Uterus (tissue), 2 donors: ENCODE measurements at regions not wholly inside any gene's neighbourhood (a gene's known extent, or its start where the extent isn't known, plus 50 kb on each side); places are given as distances from the start of the nearest gene placed in this dataset.

Experiments
- POLR2A ChIP-seq, 2 donors: fragments of 450-650 bp; IDR thresholded peaks; one replicate each; pipeline ENCODE4 v1.6.1; 2016; ENCODE audit warnings: antibody characterized with exemption in 2 of 2, mild to moderate bottlenecking in 1 of 2, moderate library complexity in 1 of 2
- TF ChIP-seq, protein P1 (sequence below), 4 experiments: fragments of 200-600 bp in 2 of 4; fragments of 450-650 bp in 2 of 4; sonication (generic) in 2 of 4; IDR thresholded peaks; one replicate each; pipeline ENCODE4 v1.5.1; 2016 to 2019; ENCODE audit warnings: antibody characterized with exemption in 4 of 4, mild to moderate bottlenecking in 2 of 4, moderate library complexity in 1 of 4

DNA sequence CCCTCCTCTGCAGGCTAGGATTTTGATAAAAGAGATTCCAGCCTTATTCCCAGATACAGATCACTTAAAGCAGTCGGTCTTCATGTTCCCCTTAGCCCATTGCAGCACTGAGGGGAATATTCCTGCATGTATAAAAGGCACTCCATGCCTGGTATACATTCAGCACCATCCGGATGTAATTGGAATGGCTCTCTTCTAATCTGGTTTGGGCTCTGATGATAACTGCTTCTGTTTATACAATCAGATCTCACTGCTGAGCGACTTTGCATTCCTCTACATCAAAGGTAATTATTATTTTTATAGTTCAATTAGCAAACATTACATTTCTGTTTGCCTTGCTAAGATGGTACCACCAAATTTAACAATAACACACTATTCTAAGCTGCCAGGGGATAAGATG lies 746.9 kb upstream of the CELF4 start:
- no peak for TF ChIP-seq POLR2A (IDR thresholded peaks at IDR 0.05)
- TF ChIP-seq, protein P1, sequence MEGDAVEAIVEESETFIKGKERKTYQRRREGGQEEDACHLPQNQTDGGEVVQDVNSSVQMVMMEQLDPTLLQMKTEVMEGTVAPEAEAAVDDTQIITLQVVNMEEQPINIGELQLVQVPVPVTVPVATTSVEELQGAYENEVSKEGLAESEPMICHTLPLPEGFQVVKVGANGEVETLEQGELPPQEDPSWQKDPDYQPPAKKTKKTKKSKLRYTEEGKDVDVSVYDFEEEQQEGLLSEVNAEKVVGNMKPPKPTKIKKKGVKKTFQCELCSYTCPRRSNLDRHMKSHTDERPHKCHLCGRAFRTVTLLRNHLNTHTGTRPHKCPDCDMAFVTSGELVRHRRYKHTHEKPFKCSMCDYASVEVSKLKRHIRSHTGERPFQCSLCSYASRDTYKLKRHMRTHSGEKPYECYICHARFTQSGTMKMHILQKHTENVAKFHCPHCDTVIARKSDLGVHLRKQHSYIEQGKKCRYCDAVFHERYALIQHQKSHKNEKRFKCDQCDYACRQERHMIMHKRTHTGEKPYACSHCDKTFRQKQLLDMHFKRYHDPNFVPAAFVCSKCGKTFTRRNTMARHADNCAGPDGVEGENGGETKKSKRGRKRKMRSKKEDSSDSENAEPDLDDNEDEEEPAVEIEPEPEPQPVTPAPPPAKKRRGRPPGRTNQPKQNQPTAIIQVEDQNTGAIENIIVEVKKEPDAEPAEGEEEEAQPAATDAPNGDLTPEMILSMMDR (IDR thresholded peaks at IDR 0.05), result no peak
